Peyer's patch (tissue), 4 donors: ENCODE measurements at regions not wholly inside any gene's neighbourhood (a gene's known extent, or its start where the extent isn't known, plus 50 kb on each side); places are given as distances from the start of the nearest gene placed in this dataset.

Experiments
- DNase-seq, 3 donors: peaks; one replicate each; pipeline ENCODE4 v3.0.0-alpha.2; 2017 to 2019
- H3K27ac ChIP-seq, 4 donors: fragments of 200-600 bp; sonication (generic); one replicate each; pipeline ENCODE4 v1.5.1; 2016 to 2019
- H3K27me3 ChIP-seq, 2 donors: fragments of 200-600 bp; sonication (generic); one replicate each; pipeline ENCODE4 v1.5.1; 2019
- H3K36me3 ChIP-seq, 3 donors: fragments of 200-600 bp; sonication (generic); one replicate each; pipeline ENCODE4 v1.5.1; 2016 to 2019
- H3K4me1 ChIP-seq, 4 donors: fragments of 200-600 bp; sonication (generic); one replicate each; pipeline ENCODE4 v1.5.1; 2016 to 2019
- H3K4me3 ChIP-seq, 4 donors: fragments of 200-600 bp; sonication (generic); 1 replicate in 3 of 4; 2 replicates in 1 of 4; pipeline ENCODE4 v1.5.1; 2016 to 2019; ENCODE audit warnings: mild to moderate bottlenecking in 1 of 4
- H3K9me3 ChIP-seq, 4 donors: fragments of 200-600 bp; sonication (generic); one replicate each; pipeline ENCODE4 v1.5.1; 2016 to 2019; ENCODE audit warnings: mild to moderate bottlenecking in 1 of 4
- POLR2A ChIP-seq, 2 donors: fragments of 450-650 bp; IDR thresholded peaks; one replicate each; pipeline ENCODE4 v1.5.1; 2017; ENCODE audit warnings: antibody characterized with exemption in 2 of 2, mild to moderate bottlenecking in 2 of 2, moderate library complexity in 2 of 2
- TF ChIP-seq, protein P1 (sequence below), 6 experiments: fragments of 450-650 bp in 4 of 6; fragments of 200-600 bp in 2 of 6; sonication (generic) in 1 of 6; IDR thresholded peaks; one replicate each; pipeline ENCODE4 v1.5.1; 2017 to 2019; ENCODE audit warnings: antibody characterized with exemption in 6 of 6, mild to moderate bottlenecking in 3 of 6, moderate library complexity in 1 of 6

DNA sequence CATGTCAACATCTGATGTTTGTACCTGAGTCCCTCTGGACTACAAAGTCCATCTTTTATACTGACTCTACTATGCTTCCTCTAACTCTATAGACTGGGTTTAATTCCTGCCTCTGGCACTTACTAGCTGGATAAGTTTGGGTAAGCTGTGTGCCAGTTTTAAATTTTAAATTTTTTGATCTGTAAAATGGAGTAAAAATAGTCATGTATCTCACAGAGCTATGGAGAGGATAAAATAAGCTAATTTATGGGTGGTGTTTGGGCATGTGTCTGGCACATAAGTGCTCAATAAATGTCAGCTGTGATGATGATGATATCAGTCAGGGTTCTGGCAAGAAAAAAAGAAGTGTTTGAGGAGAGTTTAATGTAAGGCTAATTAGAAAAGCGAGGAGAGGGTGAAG lies 139.2 kb upstream of the C1orf21 start:
- no peaks in the 10 kb centered on the region for H3K27me3 ChIP-seq
- no peak overlapping the region for H3K27ac ChIP-seq
- no peak for DNase-seq
- no peaks in the 10 kb centered on the region for H3K36me3 ChIP-seq
- TF ChIP-seq, protein P1, sequence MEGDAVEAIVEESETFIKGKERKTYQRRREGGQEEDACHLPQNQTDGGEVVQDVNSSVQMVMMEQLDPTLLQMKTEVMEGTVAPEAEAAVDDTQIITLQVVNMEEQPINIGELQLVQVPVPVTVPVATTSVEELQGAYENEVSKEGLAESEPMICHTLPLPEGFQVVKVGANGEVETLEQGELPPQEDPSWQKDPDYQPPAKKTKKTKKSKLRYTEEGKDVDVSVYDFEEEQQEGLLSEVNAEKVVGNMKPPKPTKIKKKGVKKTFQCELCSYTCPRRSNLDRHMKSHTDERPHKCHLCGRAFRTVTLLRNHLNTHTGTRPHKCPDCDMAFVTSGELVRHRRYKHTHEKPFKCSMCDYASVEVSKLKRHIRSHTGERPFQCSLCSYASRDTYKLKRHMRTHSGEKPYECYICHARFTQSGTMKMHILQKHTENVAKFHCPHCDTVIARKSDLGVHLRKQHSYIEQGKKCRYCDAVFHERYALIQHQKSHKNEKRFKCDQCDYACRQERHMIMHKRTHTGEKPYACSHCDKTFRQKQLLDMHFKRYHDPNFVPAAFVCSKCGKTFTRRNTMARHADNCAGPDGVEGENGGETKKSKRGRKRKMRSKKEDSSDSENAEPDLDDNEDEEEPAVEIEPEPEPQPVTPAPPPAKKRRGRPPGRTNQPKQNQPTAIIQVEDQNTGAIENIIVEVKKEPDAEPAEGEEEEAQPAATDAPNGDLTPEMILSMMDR (IDR thresholded peaks at IDR 0.05): no peak
- TF ChIP-seq POLR2A (IDR thresholded peaks at IDR 0.05): no peak
- H3K9me3 ChIP-seq: no peaks in the 10 kb centered on the region
- H3K4me1 ChIP-seq: peaks cover 0 to 2% (median 0%) of the 10 kb centered on the region in 4 donors
- H3K4me3 ChIP-seq: no peak overlapping the region

DNA sequence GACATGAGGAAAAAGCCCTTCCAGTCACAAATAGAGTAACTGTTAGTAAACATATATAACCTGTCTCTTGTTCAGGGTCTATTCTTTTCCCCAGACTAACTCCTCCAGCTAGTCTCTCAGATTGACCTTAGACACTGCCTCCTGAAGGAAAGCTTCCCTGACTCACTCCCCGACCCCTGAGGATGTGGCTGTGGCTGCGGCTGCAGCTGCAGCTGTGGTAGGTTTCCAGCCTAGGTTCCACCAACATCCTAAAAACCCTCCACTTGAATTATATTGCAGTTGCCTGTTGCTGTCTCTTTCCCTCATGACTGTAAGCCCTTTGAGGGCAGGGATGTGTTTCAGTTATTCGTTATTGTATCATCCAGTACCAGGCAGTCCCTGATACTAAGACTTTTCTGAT lies 132.9 kb upstream of the C1orf21 start:
- TF ChIP-seq, protein P1 (IDR thresholded peaks at IDR 0.05): no peak
- TF ChIP-seq POLR2A (IDR thresholded peaks at IDR 0.05): no peak
- Histone ChIP-seq H3K4me1 (no peaks in the 10 kb centered on the region), H3K9me3 (no peaks in the 10 kb centered on the region), H3K4me3 (no peak overlapping the region), H3K27me3 (no peaks in the 10 kb centered on the region), H3K36me3 (no peaks in the 10 kb centered on the region), H3K27ac (no peak overlapping the region)
- DNase-seq: no peak

DNA sequence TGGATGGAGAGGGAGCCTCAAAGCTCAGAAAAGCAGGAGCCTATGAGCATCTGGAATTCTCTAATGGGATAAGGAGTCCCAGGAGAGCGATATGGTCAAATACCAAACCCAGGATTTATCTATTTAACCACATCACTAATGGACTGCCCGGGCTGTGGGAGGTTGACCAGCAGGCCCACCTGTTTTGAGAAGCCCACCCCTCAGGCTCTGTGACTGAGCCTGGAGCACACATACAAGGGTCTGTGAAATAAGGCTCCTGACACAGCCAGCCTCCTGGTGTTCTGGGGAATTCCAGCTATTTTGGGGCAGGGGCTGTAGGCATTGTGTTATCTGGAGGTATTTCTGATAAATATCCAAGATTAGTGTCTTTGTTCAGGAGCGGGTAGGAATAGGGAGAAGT lies 132.0 kb upstream of the C1orf21 start:
- Histone ChIP-seq H3K9me3 (no peaks in the 10 kb centered on the region), H3K27ac (no peak overlapping the region), H3K4me3 (no peak overlapping the region), H3K27me3 (no peaks in the 10 kb centered on the region), H3K4me1 (no peaks in the 10 kb centered on the region), H3K36me3 (no peaks in the 10 kb centered on the region)
- no peak for DNase-seq
- TF ChIP-seq, protein P1 (IDR thresholded peaks at IDR 0.05): no peak
- TF ChIP-seq POLR2A (IDR thresholded peaks at IDR 0.05): no peak

DNA sequence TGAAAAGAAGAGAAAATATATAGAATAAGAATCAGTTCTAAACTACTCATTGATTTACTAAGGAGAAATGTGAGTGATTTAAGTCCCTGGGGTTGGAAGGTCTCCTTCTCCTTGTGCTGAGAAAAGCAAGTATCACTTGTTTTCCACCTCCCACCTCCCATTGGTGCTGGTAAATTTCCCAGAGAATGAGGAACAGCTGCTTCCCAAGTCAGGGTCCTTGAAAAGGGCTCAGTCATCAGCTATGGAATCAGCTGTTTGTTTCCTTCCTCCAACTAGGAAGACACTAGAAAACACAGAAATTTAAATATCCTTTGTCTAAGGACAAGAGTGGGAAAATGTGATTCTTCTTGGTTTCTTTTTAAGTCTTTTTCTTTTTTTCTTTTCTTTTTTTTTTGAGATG lies 131.3 kb upstream of the C1orf21 start:
- no peak overlapping the region for H3K27ac ChIP-seq

DNA sequence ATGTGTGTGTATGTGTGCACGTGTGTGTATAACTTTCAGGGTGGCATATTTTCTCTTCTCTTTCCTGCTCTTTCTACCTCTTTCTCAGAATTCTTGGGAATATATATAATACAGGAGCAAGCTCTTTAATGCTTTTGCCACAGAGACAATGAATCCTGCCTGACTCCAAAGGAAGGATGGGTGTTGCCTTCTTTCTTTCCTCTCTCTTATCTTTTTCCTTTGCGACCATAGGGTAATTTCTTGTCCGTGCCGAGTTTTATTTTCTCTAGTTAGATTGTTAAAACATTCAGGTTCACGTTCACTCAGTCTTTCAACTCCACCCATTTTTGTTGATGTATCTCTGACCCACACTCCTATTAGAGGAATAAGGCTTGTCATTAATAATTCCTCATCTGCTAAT lies 129.0 kb upstream of the C1orf21 start:
- H3K4me3 ChIP-seq: no peak overlapping the region
- no peak for TF ChIP-seq POLR2A (IDR thresholded peaks at IDR 0.05)
- TF ChIP-seq, protein P1 (IDR thresholded peaks at IDR 0.05): no peak
- no peaks in the 10 kb centered on the region for H3K36me3 ChIP-seq
- H3K9me3 ChIP-seq: no peaks in the 10 kb centered on the region
- H3K27ac ChIP-seq: no peak overlapping the region
- no peaks in the 10 kb centered on the region for H3K4me1 ChIP-seq
- DNase-seq: no peak
- no peaks in the 10 kb centered on the region for H3K27me3 ChIP-seq

More for the DNA sequence above, 131.3 kb upstream of the C1orf21 start:
- no peak for DNase-seq
- no peak for TF ChIP-seq POLR2A (IDR thresholded peaks at IDR 0.05)
- TF ChIP-seq, protein P1 (IDR thresholded peaks at IDR 0.05): no peak
- Histone ChIP-seq H3K27me3 (no peaks in the 10 kb centered on the region), H3K9me3 (no peaks in the 10 kb centered on the region), H3K36me3 (no peaks in the 10 kb centered on the region), H3K4me3 (no peak overlapping the region), H3K4me1 (no peaks in the 10 kb centered on the region)

DNA sequence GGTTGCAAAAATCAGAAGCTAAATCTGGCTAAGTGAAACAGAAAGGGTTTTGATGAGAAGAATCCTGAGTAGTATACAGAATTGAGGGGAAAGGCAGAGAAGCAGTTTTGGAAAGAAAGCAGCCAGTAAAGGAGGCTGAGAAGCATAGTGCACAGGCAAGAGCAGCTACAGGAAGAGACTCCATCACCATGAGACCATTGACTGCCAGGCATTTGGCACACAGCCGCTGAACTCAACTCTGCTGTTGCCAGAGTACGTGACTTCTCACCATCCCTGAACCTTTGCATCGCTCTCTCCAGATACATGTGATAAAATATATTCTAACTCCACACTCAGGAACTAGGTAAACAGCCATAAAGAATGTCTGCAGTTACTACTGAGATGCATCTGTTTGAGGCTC lies 128.3 kb upstream of the C1orf21 start:
- TF ChIP-seq, protein P1 (IDR thresholded peaks at IDR 0.05): no peak
- no peak for TF ChIP-seq POLR2A (IDR thresholded peaks at IDR 0.05)
- Histone ChIP-seq H3K27ac (no peak overlapping the region), H3K4me3 (no peak overlapping the region), H3K9me3 (no peaks in the 10 kb centered on the region), H3K36me3 (no peaks in the 10 kb centered on the region), H3K27me3 (no peaks in the 10 kb centered on the region), H3K4me1 (no peaks in the 10 kb centered on the region)
- DNase-seq: no peak
